ENCODE measurements at regions not wholly inside any gene's neighbourhood (a gene's known extent, or its start where the extent isn't known, plus 50 kb on each side); places are given as distances from the start of the nearest gene placed in this dataset.

GRCh38 chr18:68445136-68445535 lies 269.8 kb downstream of the TMX3 start:
- TF ChIP-seq EGR1 (IDR thresholded peaks at IDR 0.05; ENCODE audit: low read depth in 2 of 2) (no peak), CTCF (IDR thresholded peaks at IDR 0.05; ENCODE audit: low read depth, low read length, missing input control) (no peak), MAX (IDR thresholded peaks at IDR 0.05) (no peak), YY1 (IDR thresholded peaks at IDR 0.05) (no peak), ZBTB33 (IDR thresholded peaks at IDR 0.05) (no peak), REST (IDR thresholded peaks at IDR 0.05) (no peak), ATF3 (IDR thresholded peaks at IDR 0.05) (no peak), RXRA (IDR thresholded peaks at IDR 0.05) (no peak)

Measured in liver (tissue), 3 donors.